CD14-positive monocyte (primary cell): ENCODE measurements at regions not wholly inside any gene's neighbourhood (a gene's known extent, or its start where the extent isn't known, plus 50 kb on each side); places are given as distances from the start of the nearest gene placed in this dataset.

ENCODE experiments used
- DNase-seq, 3 donors: peaks; one replicate each; pipeline ENCODE4 v3.0.0-alpha.2; 2011 to 2022
- H2AFZ ChIP-seq: 2 replicates; pipeline ENCODE4 v1.6.0; 2012; ENCODE audit warnings: mild to moderate bottlenecking, low read depth, low read length, inconsistent platforms; ENCODE audit not compliant: insufficient read depth, poor library complexity, severe bottlenecking
- H3K27ac ChIP-seq, 2 donors: 1 replicate in 1 of 2; 2 replicates in 1 of 2; pipeline ENCODE4 v1.5.1; 2012 to 2013; ENCODE audit warnings: low read length in 2 of 2, control low read depth in 1 of 2, inconsistent platforms in 1 of 2, low read depth in 1 of 2, mild to moderate bottlenecking in 1 of 2
- H3K27me3 ChIP-seq, 2 donors: one replicate each; pipeline versions ENCODE4 v1.6.0 to v1.6.1; 2011 to 2013; ENCODE audit warnings: low read length in 2 of 2; ENCODE audit not compliant: control insufficient read depth in 2 of 2, insufficient read depth in 2 of 2
- H3K36me3 ChIP-seq, 2 donors: replicated peaks in 1 of 2; 1 replicate in 1 of 2; 2 replicates in 1 of 2; pipeline versions ENCODE4 v1.5.1 to v1.6.1; 2012 to 2013; ENCODE audit warnings: low read length in 2 of 2, control low read depth in 1 of 2, inconsistent platforms in 1 of 2, mild to moderate bottlenecking in 1 of 2; ENCODE audit not compliant: insufficient read depth in 2 of 2, control insufficient read depth in 1 of 2
- H3K4me1 ChIP-seq, 2 donors: 1 replicate in 1 of 2; 2 replicates in 1 of 2; pipeline versions ENCODE4 v1.5.1 to v1.6.1; 2012 to 2013; ENCODE audit warnings: low read length in 2 of 2, control low read depth in 1 of 2, inconsistent platforms in 1 of 2, mild to moderate bottlenecking in 1 of 2, moderate library complexity in 1 of 2; ENCODE audit not compliant: insufficient read depth in 2 of 2, control insufficient read depth in 1 of 2
- H3K4me2 ChIP-seq: replicated peaks from 2 replicates; pipeline ENCODE3; 2012; ENCODE audit warnings: low read length, moderate library complexity, mild to moderate bottlenecking; ENCODE audit not compliant: poor library complexity, severe bottlenecking; ENCODE audit errors: extremely low read depth
- H3K4me3 ChIP-seq, 3 experiments: fragments of 200-600 bp in 1 of 3; sonication (generic) in 1 of 3; replicated peaks in 1 of 3; 1 replicate in 2 of 3; 2 replicates in 1 of 3; pipeline ENCODE4 v1.5.1; 2011 to 2013; ENCODE audit warnings: low read length in 3 of 3, mild to moderate bottlenecking in 3 of 3, control low read depth in 2 of 3, low read depth in 2 of 3, inconsistent platforms in 1 of 3, moderate library complexity in 1 of 3
- H3K79me2 ChIP-seq: 2 replicates; pipeline ENCODE4 v1.6.0; 2012; ENCODE audit warnings: mild to moderate bottlenecking, control low read depth, inconsistent platforms, low read length, moderate library complexity; ENCODE audit not compliant: insufficient read depth
- H3K9ac ChIP-seq: 2 replicates; pipeline ENCODE4 v1.6.0; 2017; ENCODE audit warnings: low read length, mild to moderate bottlenecking; ENCODE audit not compliant: insufficient read depth, poor library complexity, severe bottlenecking
- H3K9me3 ChIP-seq, 2 donors: replicated peaks in 1 of 2; 1 replicate in 1 of 2; 2 replicates in 1 of 2; pipeline versions ENCODE4 v1.5.1 to v1.6.1; 2012 to 2013; ENCODE audit warnings: low read length in 2 of 2, control low read depth in 1 of 2; ENCODE audit not compliant: control insufficient read depth in 1 of 2, insufficient read depth in 1 of 2
- H4K20me1 ChIP-seq: 2 replicates; pipeline ENCODE4 v1.6.0; 2012; ENCODE audit warnings: mild to moderate bottlenecking, low read length, control low read depth, moderate library complexity; ENCODE audit not compliant: insufficient read depth
- H3K27ac Mint-ChIP-seq, 7 donors: one replicate each; pipeline ENCODE4 v1.8.0; 2020; ENCODE audit warnings: mild to moderate bottlenecking in 7 of 7, mixed read lengths in 7 of 7, moderate library complexity in 6 of 7, inconsistent platforms in 2 of 7
- H3K27me3 Mint-ChIP-seq, 3 donors: one replicate each; pipeline ENCODE4 v1.8.0; 2021 to 2022; ENCODE audit warnings: low read depth in 3 of 3, mild to moderate bottlenecking in 3 of 3, mixed read lengths in 3 of 3, moderate library complexity in 3 of 3, inconsistent platforms in 1 of 3
- H3K36me3 Mint-ChIP-seq, 2 donors: one replicate each; pipeline ENCODE4 v1.8.0; 2020; ENCODE audit warnings: mixed read lengths in 2 of 2, inconsistent platforms in 1 of 2, mild to moderate bottlenecking in 1 of 2
- H3K4me1 Mint-ChIP-seq: one replicate; pipeline ENCODE4 v1.8.0; 2020; ENCODE audit warnings: mild to moderate bottlenecking, mixed read lengths
- H3K4me3 Mint-ChIP-seq, 2 donors: one replicate each; pipeline ENCODE4 v1.8.0; 2020; ENCODE audit warnings: mild to moderate bottlenecking in 2 of 2, mixed read lengths in 2 of 2, moderate library complexity in 1 of 2
- H3K9me3 Mint-ChIP-seq, 7 donors: one replicate each; pipeline ENCODE4 v1.8.0; 2020 to 2022; ENCODE audit warnings: mixed read lengths in 7 of 7, mild to moderate bottlenecking in 6 of 7, moderate library complexity in 6 of 7, inconsistent platforms in 2 of 7
- CTCF ChIP-seq: fragments of 200-600 bp; IDR thresholded peaks from one replicate; pipeline ENCODE4 v1.8.0; 2022; ENCODE audit warnings: antibody characterized with exemption, mild to moderate bottlenecking
- WGBS: methylation state at CpG from one replicate; pipeline ENCODE4 v1.1.5; 2013; ENCODE audit warnings: missing lambda C conversion rate; ENCODE audit not compliant: insufficient coverage; 5-methylcytosine and 5-hydroxymethylcytosine counted together
- intact Hi-C, 2 donors: fragments of 100-400 bp; cut with micrococcal nuclease; formaldehyde crosslinking; loops; one replicate each; pipeline versions ENCODE4 v1.15.0 to v1.15.1; 2023

- intact Hi-C loops, result no loop called here
- Histone ChIP-seq H3K9me3 (peaks cover 0 to 10% of the 10 kb centered on the region in 2 donors), H3K4me3 (no peak overlapping the region), H3K27me3 (peaks cover 41 to 44% of the 10 kb centered on the region in 2 donors), H3K9ac (no peak overlapping the region), H3K36me3 (no peaks in the 10 kb centered on the region), H2AFZ (no peak overlapping the region), H4K20me1 (no peaks in the 10 kb centered on the region), H3K27ac (no peak overlapping the region), H3K4me1 (no peaks in the 10 kb centered on the region), H3K79me2 (no peaks in the 10 kb centered on the region), H3K4me2 (no peak overlapping the region)
- Mint-ChIP-seq H3K36me3 (no peaks in the 10 kb centered on the region), H3K4me3 (no peak overlapping the region), H3K9me3 (peaks cover 0 to 12% (median 4%) of the 10 kb centered on the region in 7 donors), H3K27me3 (peaks cover 40 to 58% (median 44%) of the 10 kb centered on the region in 3 donors), H3K4me1 (no peaks in the 10 kb centered on the region), H3K27ac (no peak overlapping the region)
- TF ChIP-seq CTCF, result no peak
- WGBS, result 100% methylated on average over 1 of the region's 2 CpGs
- DNase-seq, result no peak
Observed at GRCh38 chr12:114476159-114476558, 70.2 kb upstream of the TBX5 start.

GRCh38 chr12:114473717-114474116 is 67.8 kb upstream of the TBX5 start:
- no peak overlapping the region for H3K4me3 ChIP-seq
- H3K4me1 ChIP-seq, result no peaks in the 10 kb centered on the region
- no peaks in the 10 kb centered on the region for H4K20me1 ChIP-seq
- no peaks in the 10 kb centered on the region for H3K36me3 ChIP-seq
- no peak overlapping the region for H3K27ac ChIP-seq
- H3K9ac ChIP-seq, result no peak overlapping the region
- H3K4me2 ChIP-seq, result no peak overlapping the region
- H3K27me3 ChIP-seq, result peaks cover 16 to 20% of the 10 kb centered on the region in 2 donors
- intact Hi-C loops, result no loop called here
- Mint-ChIP-seq H3K36me3 (no peaks in the 10 kb centered on the region), H3K27ac (no peak overlapping the region), H3K27me3 (peaks cover 16 to 34% (median 23%) of the 10 kb centered on the region in 3 donors), H3K4me3 (no peak overlapping the region), H3K4me1 (no peaks in the 10 kb centered on the region), H3K9me3 (peaks cover 0 to 2% (median 0%) of the 10 kb centered on the region in 7 donors)
- no peaks in the 10 kb centered on the region for H3K79me2 ChIP-seq
- DNase-seq, result no peak
- no CpG with 5 or more reads among the region's 3 CpGs for WGBS
- no peak overlapping the region for H2AFZ ChIP-seq
- H3K9me3 ChIP-seq, result no peaks in the 10 kb centered on the region
- TF ChIP-seq CTCF, result no peak
